ENCODE measurements at regions not wholly inside any gene's neighbourhood (a gene's known extent, or its start where the extent isn't known, plus 50 kb on each side); places are given as distances from the start of the nearest gene placed in this dataset.
A peak's percentile ranks its signal among the peaks of the same experiment; 100 is the strongest.

- Histone ChIP-seq H3K4ac (ENCODE audit: low read depth in 1 of 2, low read length in 2 of 2) (peak overlapping the region; percentile 40 to 47), H3K4me3 (ENCODE audit: insufficient read depth in 1 of 2, low read depth in 1 of 2, low read length in 2 of 2) (peak overlapping the region in 1 of 2 experiments; percentile 23), H4K8ac (ENCODE audit: low read length) (peak overlapping the region; percentile 86), H2BK12ac (ENCODE audit: low read length in 2 of 2) (peak overlapping the region in 1 of 2 experiments; percentile 60), H2BK5ac (ENCODE audit: low read depth, low read length, poor library complexity, severe bottlenecking) (peak overlapping the region; percentile 72), H2BK15ac (ENCODE audit: low read depth, poor library complexity, severe bottlenecking) (no peak overlapping the region), H2AFZ (ENCODE audit: low read depth, low read length) (peak overlapping the region; percentile 54), H3K23ac (ENCODE audit: low read length in 2 of 2) (peak overlapping the region in 1 of 2 experiments; percentile 43), H3K27ac (ENCODE audit: low read length, poor library complexity, severe bottlenecking) (peak overlapping the region; percentile 97), H3K9ac (ENCODE audit: low read length) (peak overlapping the region; percentile 19), H3K27me3 (ENCODE audit: control insufficient read depth in 1 of 2, insufficient read depth in 1 of 2, low read length in 2 of 2) (no peaks in the 10 kb centered on the region), H3K36me3 (ENCODE audit: control insufficient read depth in 1 of 2, insufficient read depth in 2 of 2, low read depth in 1 of 2, low read length in 2 of 2) (no peaks in the 10 kb centered on the region), H3K14ac (ENCODE audit: low read length in 2 of 2) (peak overlapping the region in 1 of 2 experiments; percentile 79), H2AK5ac (ENCODE audit: low read length, severe bottlenecking) (peak overlapping the region; percentile 71), H3K4me2 (ENCODE audit: low read length, poor library complexity, severe bottlenecking) (peak overlapping the region; percentile 45), H3K4me1 (ENCODE audit: control insufficient read depth, insufficient read depth, low read depth, low read length) (peaks cover 29% of the 10 kb centered on the region), H3K9me3 (ENCODE audit: control insufficient read depth, low read length) (no peaks in the 10 kb centered on the region), H3K18ac (ENCODE audit: low read depth in 1 of 2, low read length in 2 of 2) (peak overlapping the region; percentile 70 to 84), H3K79me1 (replicated peaks; ENCODE audit: low read length, poor library complexity, severe bottlenecking) (no peaks in the 10 kb centered on the region), H2BK120ac (ENCODE audit: low read depth, low read length) (peak overlapping the region; percentile 4), H4K91ac (ENCODE audit: low read length) (peak overlapping the region; percentile 53)
- 17% methylated on average over 18 of the region's 20 CpGs for WGBS
- DNase-seq, result peak; percentile 34
These were observed 101.1 kb downstream of the FGF18 start for GRCh38 chr5:171520300-171521174.

- peaks cover 29% of the 10 kb centered on the region for H3K4me1 ChIP-seq (ENCODE audit: control insufficient read depth, insufficient read depth, low read depth, low read length)
- H2BK15ac ChIP-seq (ENCODE audit: low read depth, poor library complexity, severe bottlenecking), result no peak overlapping the region
- H3K18ac ChIP-seq (ENCODE audit: low read depth in 1 of 2, low read length in 2 of 2), result peak overlapping the region; percentile 70 to 84
- H4K8ac ChIP-seq (ENCODE audit: low read length), result peak overlapping the region; percentile 86
- no peak overlapping the region for H3K14ac ChIP-seq (ENCODE audit: low read length in 2 of 2)
- whole genome bisulfite sequencing, result no CpG with 5 or more reads among the region's 1 CpG
- no peaks in the 10 kb centered on the region for H3K79me1 ChIP-seq (replicated peaks; ENCODE audit: low read length, poor library complexity, severe bottlenecking)
- peak overlapping the region; percentile 46 for H3K9ac ChIP-seq (ENCODE audit: low read length)
- no peak overlapping the region for H2AFZ ChIP-seq (ENCODE audit: low read depth, low read length)
- no peak overlapping the region for H2BK12ac ChIP-seq (ENCODE audit: low read length in 2 of 2)
- no peaks in the 10 kb centered on the region for H3K27me3 ChIP-seq (ENCODE audit: control insufficient read depth in 1 of 2, insufficient read depth in 1 of 2, low read length in 2 of 2)
- peak overlapping the region; percentile 97 for H3K27ac ChIP-seq (ENCODE audit: low read length, poor library complexity, severe bottlenecking)
- H3K4me2 ChIP-seq (ENCODE audit: low read length, poor library complexity, severe bottlenecking), result no peak overlapping the region
- peak; percentile 82 for DNase-seq
- peak overlapping the region; percentile 72 for H2BK5ac ChIP-seq (ENCODE audit: low read depth, low read length, poor library complexity, severe bottlenecking)
- H3K23ac ChIP-seq (ENCODE audit: low read length in 2 of 2), result no peak overlapping the region
- H4K91ac ChIP-seq (ENCODE audit: low read length), result peak overlapping the region; percentile 5
- H3K9me3 ChIP-seq (ENCODE audit: control insufficient read depth, low read length), result no peaks in the 10 kb centered on the region
- no peaks in the 10 kb centered on the region for H3K36me3 ChIP-seq (ENCODE audit: control insufficient read depth in 1 of 2, insufficient read depth in 2 of 2, low read depth in 1 of 2, low read length in 2 of 2)
- H3K4me3 ChIP-seq (ENCODE audit: insufficient read depth in 1 of 2, low read depth in 1 of 2, low read length in 2 of 2), result peak overlapping the region in 1 of 2 experiments; percentile 23
- H2AK5ac ChIP-seq (ENCODE audit: low read length, severe bottlenecking), result peak overlapping the region; percentile 29
- no peak overlapping the region for H2BK120ac ChIP-seq (ENCODE audit: low read depth, low read length)
- no peak overlapping the region for H3K4ac ChIP-seq (ENCODE audit: low read depth in 1 of 2, low read length in 2 of 2)
These were observed 101.8 kb downstream of the FGF18 start for GRCh38 chr5:171521219-171521633.

GRCh38 chr5:171521679-171522078, 102.2 kb downstream of the FGF18 start:
- DNase-seq, result no peak
- Histone ChIP-seq H2BK120ac (ENCODE audit: low read depth, low read length) (no peak overlapping the region), H3K18ac (ENCODE audit: low read depth in 1 of 2, low read length in 2 of 2) (no peak overlapping the region), H3K9ac (ENCODE audit: low read length) (peak overlapping the region; percentile 46), H3K4me3 (ENCODE audit: insufficient read depth in 1 of 2, low read depth in 1 of 2, low read length in 2 of 2) (no peak overlapping the region), H3K14ac (ENCODE audit: low read length in 2 of 2) (no peak overlapping the region), H4K91ac (ENCODE audit: low read length) (no peak overlapping the region), H2BK12ac (ENCODE audit: low read length in 2 of 2) (peak overlapping the region in 1 of 2 experiments; percentile 17), H3K9me3 (ENCODE audit: control insufficient read depth, low read length) (no peaks in the 10 kb centered on the region), H3K79me1 (replicated peaks; ENCODE audit: low read length, poor library complexity, severe bottlenecking) (no peaks in the 10 kb centered on the region), H3K4me2 (ENCODE audit: low read length, poor library complexity, severe bottlenecking) (no peak overlapping the region), H2BK15ac (ENCODE audit: low read depth, poor library complexity, severe bottlenecking) (no peak overlapping the region), H2AK5ac (ENCODE audit: low read length, severe bottlenecking) (peak overlapping the region; percentile 45), H3K4me1 (ENCODE audit: control insufficient read depth, insufficient read depth, low read depth, low read length) (peaks cover 29% of the 10 kb centered on the region), H4K8ac (ENCODE audit: low read length) (no peak overlapping the region), H3K4ac (ENCODE audit: low read depth in 1 of 2, low read length in 2 of 2) (peak overlapping the region in 1 of 2 experiments; percentile 25), H3K23ac (ENCODE audit: low read length in 2 of 2) (no peak overlapping the region), H3K36me3 (ENCODE audit: control insufficient read depth in 1 of 2, insufficient read depth in 2 of 2, low read depth in 1 of 2, low read length in 2 of 2) (no peaks in the 10 kb centered on the region), H2AFZ (ENCODE audit: low read depth, low read length) (no peak overlapping the region), H3K27ac (ENCODE audit: low read length, poor library complexity, severe bottlenecking) (peak overlapping the region; percentile 97), H3K27me3 (ENCODE audit: control insufficient read depth in 1 of 2, insufficient read depth in 1 of 2, low read length in 2 of 2) (no peaks in the 10 kb centered on the region), H2BK5ac (ENCODE audit: low read depth, low read length, poor library complexity, severe bottlenecking) (no peak overlapping the region)
- 61% methylated on average over 3 of the region's 3 CpGs for WGBS

DNA sequence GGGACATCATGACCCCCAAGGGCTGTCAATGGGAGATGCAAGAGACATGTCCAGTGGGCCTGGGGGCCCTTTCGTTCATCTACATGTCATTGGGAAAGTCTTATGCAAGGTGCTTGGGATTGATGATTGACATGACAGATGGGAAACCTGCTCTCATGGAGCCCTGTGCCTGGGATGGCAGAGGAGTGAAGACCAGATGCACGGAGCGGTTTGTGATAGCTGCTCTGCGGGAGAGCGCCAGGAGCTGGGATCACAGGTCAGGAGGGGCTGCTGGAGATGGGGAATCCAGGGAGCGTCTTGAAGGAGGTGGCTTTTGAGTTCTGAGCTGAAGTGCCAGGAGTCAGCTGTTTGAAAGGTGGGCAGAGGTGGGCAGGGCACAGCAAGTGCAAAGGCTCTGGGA, 104.3 kb downstream of the FGF18 start:
- WGBS, result 88% methylated on average over 6 of the region's 6 CpGs

More for the DNA sequence above, 104.3 kb downstream of the FGF18 start:
- Histone ChIP-seq H2BK5ac (ENCODE audit: low read depth, low read length, poor library complexity, severe bottlenecking) (no peak overlapping the region), H3K9me3 (ENCODE audit: control insufficient read depth, low read length) (no peaks in the 10 kb centered on the region), H3K4me1 (ENCODE audit: control insufficient read depth, insufficient read depth, low read depth, low read length) (peaks cover 29% of the 10 kb centered on the region), H3K27ac (ENCODE audit: low read length, poor library complexity, severe bottlenecking) (no peak overlapping the region), H2BK15ac (ENCODE audit: low read depth, poor library complexity, severe bottlenecking) (no peak overlapping the region), H3K4me3 (ENCODE audit: insufficient read depth in 1 of 2, low read depth in 1 of 2, low read length in 2 of 2) (no peak overlapping the region), H3K36me3 (ENCODE audit: control insufficient read depth in 1 of 2, insufficient read depth in 2 of 2, low read depth in 1 of 2, low read length in 2 of 2) (no peaks in the 10 kb centered on the region), H4K8ac (ENCODE audit: low read length) (no peak overlapping the region), H3K18ac (ENCODE audit: low read depth in 1 of 2, low read length in 2 of 2) (no peak overlapping the region), H2BK12ac (ENCODE audit: low read length in 2 of 2) (no peak overlapping the region), H3K14ac (ENCODE audit: low read length in 2 of 2) (no peak overlapping the region), H3K79me1 (replicated peaks; ENCODE audit: low read length, poor library complexity, severe bottlenecking) (no peaks in the 10 kb centered on the region), H3K4me2 (ENCODE audit: low read length, poor library complexity, severe bottlenecking) (no peak overlapping the region), H3K9ac (ENCODE audit: low read length) (no peak overlapping the region), H2BK120ac (ENCODE audit: low read depth, low read length) (no peak overlapping the region), H3K27me3 (ENCODE audit: control insufficient read depth in 1 of 2, insufficient read depth in 1 of 2, low read length in 2 of 2) (no peaks in the 10 kb centered on the region), H3K4ac (ENCODE audit: low read depth in 1 of 2, low read length in 2 of 2) (no peak overlapping the region), H2AK5ac (ENCODE audit: low read length, severe bottlenecking) (no peak overlapping the region), H4K91ac (ENCODE audit: low read length) (no peak overlapping the region), H3K23ac (ENCODE audit: low read length in 2 of 2) (no peak overlapping the region), H2AFZ (ENCODE audit: low read depth, low read length) (no peak overlapping the region)
- DNase-seq, result no peak
